A549 (cell line): ENCODE measurements at regions not wholly inside any gene's neighbourhood (a gene's known extent, or its start where the extent isn't known, plus 50 kb on each side); places are given as distances from the start of the nearest gene placed in this dataset.

Experiments used
- ATAC-seq, 2 experiments: fragments of 200-7000 bp in 1 of 2; fragments of >200 bp in 1 of 2; cut with Nextera tagmentation in 1 of 2; cut with Tn5 transposase in 1 of 2; 3 replicates each; pipeline versions ENCODE4 v1.8.0 to v1.9.1; 2018 to 2020; ENCODE audit warnings: mild to moderate bottlenecking in 1 of 2, moderate library complexity in 1 of 2
- CTCF ChIA-PET: fragments of 300-600 bp; sonication (Branson Sonifier 250); formaldehyde crosslinking; extraction: SDS; loops from one replicate; lab custom pipeline; 2021; ENCODE audit warnings: antibody characterized with exemption, inconsistent platforms; lab: Yijun Ruan, JAX
- POLR2A ChIA-PET: fragments of 350-600 bp; formaldehyde crosslinking; extraction: SDS; loops from one replicate; lab custom pipeline; 2021; ENCODE audit warnings: antibody characterized with exemption, inconsistent platforms; lab: Yijun Ruan, JAX
- DNase-seq, 2 experiments: peaks; one replicate each; pipeline versions ENCODE4 v3.0.0 to v3.0.0-alpha.2; 2011 to 2016; ENCODE audit warnings: low read depth in 1 of 2, low spot score in 1 of 2
- FAIRE-seq: peaks from 2 replicates; lab custom pipeline; 2011; peaks lifted over from hg19 to GRCh38; lab: Jason Lieb, UNC
- H3K27ac ChIP-seq, 2 experiments: fragments of >200 bp; sonication (Bioruptor Twin); formaldehyde crosslinking; 3 replicates each; pipeline ENCODE4 v1.5.1; 2016 to 2017
- H3K4me1 ChIP-seq: fragments of >200 bp; sonication (Bioruptor Twin); formaldehyde crosslinking; 3 replicates; pipeline ENCODE4 v1.6.1; 2016
- H3K4me2 ChIP-seq: fragments of >200 bp; sonication (Bioruptor Twin); formaldehyde crosslinking; 3 replicates; pipeline ENCODE4 v1.6.1; 2016
- H3K4me3 ChIP-seq: fragments of >200 bp; sonication (Bioruptor Twin); formaldehyde crosslinking; 3 replicates; pipeline ENCODE4 v1.5.1; 2016
- H3K9me3 ChIP-seq: fragments of >200 bp; sonication (Bioruptor Twin); formaldehyde crosslinking; 3 replicates; pipeline ENCODE4 v1.6.1; 2016
- BHLHE40 ChIP-seq: IDR thresholded peaks from 2 replicates; pipeline ENCODE4 v1.6.1; 2012; ENCODE audit warnings: low read depth, low read length, inconsistent platforms
- CTCF ChIP-seq: fragments of >200 bp; sonication (Bioruptor Twin); formaldehyde crosslinking; IDR thresholded peaks from 3 replicates; pipeline ENCODE4 v1.5.1; 2016
- E2F6 ChIP-seq: IDR thresholded peaks from 2 replicates; pipeline ENCODE4 v1.6.1; 2012; ENCODE audit warnings: low read depth, borderline replicate concordance
- ESRRA ChIP-seq: fragments of 150-350 bp; IDR thresholded peaks from 2 replicates; pipeline ENCODE4 v1.6.1; 2014; ENCODE audit warnings: mild to moderate bottlenecking, low read length, borderline replicate concordance
- FOSB ChIP-seq: fragments of 250-450 bp; sonication (Bioruptor Pico); IDR thresholded peaks from 2 replicates; pipeline ENCODE4 v1.5.0; 2020; ENCODE audit warnings: mild to moderate bottlenecking, moderate library complexity
- GATA3 ChIP-seq: IDR thresholded peaks from 2 replicates; pipeline ENCODE4 v1.6.1; 2012; ENCODE audit warnings: borderline replicate concordance
- HMGXB4 ChIP-seq: fragments of 250-450 bp; sonication (Bioruptor Pico); IDR thresholded peaks from 2 replicates; pipeline ENCODE4 v1.5.0; 2021; ENCODE audit warnings: mild to moderate bottlenecking, moderate library complexity, borderline replicate concordance
- HOXB13 ChIP-seq: fragments of 250-450 bp; sonication (Bioruptor Pico); IDR thresholded peaks from 2 replicates; pipeline ENCODE4 v1.5.0; 2020; ENCODE audit warnings: low read depth, mild to moderate bottlenecking, moderate library complexity
- MAZ ChIP-seq: fragments of 150-350 bp; IDR thresholded peaks from 2 replicates; pipeline ENCODE4 v1.6.1; 2014; ENCODE audit warnings: antibody characterized with exemption, low read depth, low read length, borderline replicate concordance
- MYC ChIP-seq: IDR thresholded peaks from 2 replicates; pipeline ENCODE4 v1.6.1; 2012; ENCODE audit warnings: mild to moderate bottlenecking, inconsistent platforms, low read length, improper control_type of control experiment, borderline replicate concordance
- PBX3 ChIP-seq: IDR thresholded peaks from 2 replicates; pipeline ENCODE4 v1.6.1; 2012
- PHF8 ChIP-seq: fragments of 200-600 bp; sonication (generic); IDR thresholded peaks from 2 replicates; pipeline ENCODE4 v1.6.1; 2016; ENCODE audit warnings: low read depth, mild to moderate bottlenecking, antibody characterized with exemption, moderate library complexity, borderline replicate concordance
- POLR2A ChIP-seq: IDR thresholded peaks from 2 replicates; pipeline ENCODE4 v1.6.1; 2012; ENCODE audit warnings: mild to moderate bottlenecking, low read length
- POLR2AphosphoS2 ChIP-seq: conservative IDR thresholded peaks from 2 replicates; pipeline ENCODE4 v1.6.1; 2012; ENCODE audit warnings: low read length, improper control_type of control experiment, inconsistent platforms
- RCOR1 ChIP-seq: fragments of 150-350 bp; IDR thresholded peaks from 2 replicates; pipeline ENCODE4 v1.6.1; 2014; ENCODE audit warnings: antibody characterized with exemption, low read length, low read depth
- RNF2 ChIP-seq: fragments of 200-600 bp; sonication (generic); IDR thresholded peaks from 2 replicates; pipeline ENCODE4 v1.6.1; 2016; ENCODE audit warnings: low read depth, mild to moderate bottlenecking, antibody characterized with exemption, moderate library complexity, borderline replicate concordance
- SREBF2 ChIP-seq: fragments of 450-650 bp; IDR thresholded peaks from 2 replicates; pipeline ENCODE4 v1.6.1; 2014; ENCODE audit warnings: mild to moderate bottlenecking, moderate library complexity
- TFCP2L1 ChIP-seq: fragments of 250-450 bp; sonication (Bioruptor Pico); IDR thresholded peaks from 2 replicates; pipeline ENCODE4 v1.5.0; 2021; ENCODE audit warnings: mild to moderate bottlenecking
- TP53 ChIP-seq: fragments of 250-450 bp; sonication (Bioruptor Pico); IDR thresholded peaks from 2 replicates; pipeline ENCODE4 v1.5.0; 2021; ENCODE audit warnings: mild to moderate bottlenecking, moderate library complexity
- USF2 ChIP-seq: fragments of 450-650 bp; IDR thresholded peaks from 2 replicates; pipeline ENCODE4 v1.6.1; 2014; ENCODE audit warnings: antibody characterized with exemption
- ZC3H11A ChIP-seq: fragments of 450-650 bp; IDR thresholded peaks from 2 replicates; pipeline ENCODE4 v1.6.1; 2014; ENCODE audit warnings: antibody characterized with exemption, mild to moderate bottlenecking
- ZFP36 ChIP-seq: fragments of 450-650 bp; IDR thresholded peaks from 2 replicates; pipeline ENCODE4 v1.6.1; 2014; ENCODE audit warnings: borderline replicate concordance; ENCODE audit not compliant: partially characterized antibody
- ZSCAN20 ChIP-seq: fragments of 250-450 bp; sonication (Bioruptor Pico); IDR thresholded peaks from 2 replicates; pipeline ENCODE4 v1.8.0; 2022; ENCODE audit warnings: mild to moderate bottlenecking, moderate library complexity
- WGBS: methylation state at CpG from one replicate; pipeline ENCODE4 v1.1.6; 2017; ENCODE audit errors: missing lambda C conversion rate; 5-methylcytosine and 5-hydroxymethylcytosine counted together

- FAIRE-seq: no peak
- TF ChIP-seq HOXB13 (CRISPR knock-in tag) (no peak), RNF2 (no peak), POLR2A (no peak), E2F6 (no peak), HMGXB4 (CRISPR knock-in tag) (no peak), SREBF2 (no peak), BHLHE40 (no peak), GATA3 (no peak), ZC3H11A (no peak), ZFP36 (no peak), FOSB (no peak), PHF8 (no peak), PBX3 (no peak), ESRRA (no peak), TP53 (CRISPR knock-in tag) (no peak), TFCP2L1 (CRISPR knock-in tag) (no peak), POLR2AphosphoS2 (no peak), ZSCAN20 (CRISPR knock-in tag) (no peak), MYC (no peak), CTCF (no peak)
- TF ChIP-seq, all 56 proteins: peak for 0
- ChIA-PET CTCF (interaction anchor here (0.6 kb wide), 1 partner anchor 945 kb away, joined by 3 read pairs; no protein-coding TSS in a partner anchor), POLR2A (no interaction called here)
- peaks cover 35% of the 10 kb centered on the region for H3K4me1 ChIP-seq
- DNase-seq (no peak), ATAC-seq (no peak)
- H3K27ac ChIP-seq: peak overlapping the region; percentile 82 to 85
- no peaks in the 10 kb centered on the region for H3K9me3 ChIP-seq
- H3K4me3 ChIP-seq: no peak overlapping the region
- H3K4me2 ChIP-seq: peak overlapping the region; percentile 58
- 90% methylated on average over 1 of the region's 2 CpGs for WGBS
Observed at GRCh38 chr13:34175551-34175950, 357.6 kb downstream of the RFC3 start.

- ATAC-seq (no peak), FAIRE-seq (no peak), DNase-seq (no peak)
- POLR2A ChIA-PET: no interaction called here
- Histone ChIP-seq H3K4me2 (no peak overlapping the region), H3K9me3 (no peaks in the 10 kb centered on the region), H3K4me1 (peaks cover 35% of the 10 kb centered on the region), H3K4me3 (no peak overlapping the region), H3K27ac (peak overlapping the region; percentile 82 to 85)
- CTCF ChIA-PET: no interaction called here
- 74% methylated on average over 4 of the region's 5 CpGs for WGBS
- no peak for TF ChIP-seq POLR2AphosphoS2
Observed at GRCh38 chr13:34176633-34177032, 358.7 kb downstream of the RFC3 start.

GRCh38 chr13:34179481-34179880 is 361.5 kb downstream of the RFC3 start:
- ChIA-PET CTCF (no interaction called here), POLR2A (no interaction called here)
- ATAC-seq: no peak
- Histone ChIP-seq H3K4me1 (peaks cover 24% of the 10 kb centered on the region), H3K4me2 (no peak overlapping the region), H3K4me3 (no peak overlapping the region), H3K9me3 (no peaks in the 10 kb centered on the region), H3K27ac (peak overlapping the region; percentile 30 to 78; a peak in 5 of 6 replicates)
- FAIRE-seq: no peak
- WGBS: 4% methylated on average over 1 of the region's 1 CpG
- DNase-seq: no peak
- TF ChIP-seq ZFP36: no peak
- TF ChIP-seq RCOR1: no peak
- no peak for TF ChIP-seq MAZ
- TF ChIP-seq USF2: no peak
